SJSA1 (cell line): ENCODE measurements at regions not wholly inside any gene's neighbourhood (a gene's known extent, or its start where the extent isn't known, plus 50 kb on each side); places are given as distances from the start of the nearest gene placed in this dataset.

Source experiments
- DNase-seq, 2 experiments: peaks; one replicate each; pipeline ENCODE4 v3.0.0-alpha.2; 2015 to 2020; ENCODE audit warnings: low spot score in 2 of 2, low read depth in 1 of 2
- H3K27ac ChIP-seq: fragments of 250-450 bp; sonication (Bioruptor Pico); 2 replicates; pipeline ENCODE4 v1.5.1; 2020; ENCODE audit warnings: mild to moderate bottlenecking, moderate library complexity
- H3K27me3 ChIP-seq: fragments of 250-450 bp; sonication (Bioruptor Pico); replicated peaks from 2 replicates; pipeline ENCODE4 v1.5.1; 2020; ENCODE audit warnings: mild to moderate bottlenecking, moderate library complexity
- H3K36me3 ChIP-seq: fragments of 250-450 bp; sonication (Bioruptor Pico); 2 replicates; pipeline ENCODE4 v1.5.1; 2020; ENCODE audit warnings: mild to moderate bottlenecking
- H3K4me1 ChIP-seq: fragments of 250-450 bp; sonication (Bioruptor Pico); replicated peaks from 2 replicates; pipeline ENCODE4 v1.6.1; 2021; ENCODE audit warnings: mild to moderate bottlenecking
- H3K4me3 ChIP-seq: fragments of 250-450 bp; sonication (Bioruptor Pico); 2 replicates; pipeline ENCODE4 v1.5.1; 2020; ENCODE audit warnings: mild to moderate bottlenecking
- H3K9me3 ChIP-seq: fragments of 250-450 bp; sonication (Bioruptor Pico); replicated peaks from 2 replicates; pipeline ENCODE4 v1.5.1; 2020; ENCODE audit warnings: mild to moderate bottlenecking

DNA sequence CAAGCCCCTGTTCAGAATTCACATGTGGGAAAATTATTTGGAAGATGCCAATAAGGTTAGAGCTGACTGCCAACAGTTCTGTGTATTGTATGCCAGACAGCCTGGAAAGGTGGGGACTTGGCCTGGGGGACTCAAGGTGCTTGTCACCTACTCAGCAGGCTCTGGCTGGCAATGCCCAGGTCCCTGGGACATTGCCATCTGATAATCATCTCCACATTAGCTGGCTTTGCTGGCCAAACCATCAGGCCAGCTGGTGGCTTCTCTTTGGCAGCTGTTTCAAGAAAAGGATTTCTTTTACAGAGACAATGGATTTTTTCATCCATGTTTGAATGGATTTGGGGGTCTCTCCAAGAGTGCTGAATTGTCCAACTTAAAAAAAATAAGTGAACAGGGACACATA, 165.2 kb downstream of the BRMS1L start:
- Histone ChIP-seq H3K9me3 (no peaks in the 10 kb centered on the region), H3K4me3 (no peak overlapping the region), H3K27me3 (no peaks in the 10 kb centered on the region), H3K36me3 (no peaks in the 10 kb centered on the region), H3K4me1 (peaks cover under 1% of the 10 kb centered on the region), H3K27ac (no peak overlapping the region)
- no peak for DNase-seq

DNA sequence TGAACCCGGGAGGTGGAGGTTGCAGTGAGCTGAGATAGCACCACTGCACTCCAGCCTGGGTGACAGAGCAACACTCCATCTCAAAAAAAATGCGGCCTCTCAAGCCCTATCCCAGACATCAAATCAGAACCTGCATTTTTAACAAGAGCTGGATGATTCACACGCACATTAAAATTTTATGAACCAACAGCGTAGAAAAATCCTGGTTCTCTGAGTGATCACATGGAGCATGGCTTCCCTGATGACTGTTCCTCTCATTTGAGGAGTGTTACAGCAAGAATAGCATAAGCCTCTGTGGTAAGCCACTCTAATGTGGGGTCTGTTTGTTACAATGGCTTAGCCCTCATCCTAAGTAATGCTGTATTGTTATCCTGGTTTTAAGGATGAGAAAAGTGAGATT, 163.6 kb downstream of the BRMS1L start:
- Histone ChIP-seq H3K36me3 (no peaks in the 10 kb centered on the region), H3K27ac (no peak overlapping the region), H3K4me3 (no peak overlapping the region), H3K27me3 (no peaks in the 10 kb centered on the region), H3K4me1 (peaks cover 10% of the 10 kb centered on the region), H3K9me3 (no peaks in the 10 kb centered on the region)
- DNase-seq: no peak

DNA sequence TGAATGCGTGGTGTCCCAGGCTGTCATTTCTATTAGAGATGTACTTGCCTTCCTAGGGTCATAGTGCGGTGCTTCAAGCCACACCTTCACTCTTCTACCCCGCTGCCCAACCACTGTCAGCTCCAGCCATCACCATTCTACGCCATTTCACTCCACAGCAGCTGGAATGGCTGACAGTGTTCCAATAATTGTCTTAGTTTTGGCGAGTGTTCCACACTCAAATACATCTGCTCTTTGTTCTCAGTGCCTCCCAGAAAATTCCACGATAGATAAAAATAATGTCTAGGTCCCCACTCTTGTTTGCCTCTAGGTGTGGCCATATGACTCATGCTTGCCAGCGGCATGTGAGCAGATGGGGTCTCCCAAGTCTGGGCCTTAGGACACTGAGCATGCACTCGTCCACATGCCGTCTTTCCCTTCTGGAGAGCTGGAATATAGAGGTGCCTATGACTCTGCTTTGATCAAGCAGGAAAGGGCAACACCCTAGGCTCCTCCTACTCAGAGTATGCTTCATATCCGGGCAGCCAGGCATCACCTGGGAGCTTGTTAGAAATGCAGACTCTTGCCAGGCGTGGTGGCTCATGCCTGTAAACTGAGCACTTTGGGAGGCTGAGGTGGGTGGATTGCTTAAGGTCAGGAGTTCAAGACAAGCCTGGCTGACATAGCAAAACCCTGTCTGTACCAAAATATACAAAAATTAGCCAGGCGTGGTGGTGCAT, 163.0 kb downstream of the BRMS1L start:
- no peaks in the 10 kb centered on the region for H3K36me3 ChIP-seq
- DNase-seq: no peak
- H3K4me1 ChIP-seq: peaks cover 10% of the 10 kb centered on the region
- H3K9me3 ChIP-seq: no peaks in the 10 kb centered on the region
- H3K27ac ChIP-seq: no peak overlapping the region
- no peak overlapping the region for H3K4me3 ChIP-seq
- no peaks in the 10 kb centered on the region for H3K27me3 ChIP-seq

DNA sequence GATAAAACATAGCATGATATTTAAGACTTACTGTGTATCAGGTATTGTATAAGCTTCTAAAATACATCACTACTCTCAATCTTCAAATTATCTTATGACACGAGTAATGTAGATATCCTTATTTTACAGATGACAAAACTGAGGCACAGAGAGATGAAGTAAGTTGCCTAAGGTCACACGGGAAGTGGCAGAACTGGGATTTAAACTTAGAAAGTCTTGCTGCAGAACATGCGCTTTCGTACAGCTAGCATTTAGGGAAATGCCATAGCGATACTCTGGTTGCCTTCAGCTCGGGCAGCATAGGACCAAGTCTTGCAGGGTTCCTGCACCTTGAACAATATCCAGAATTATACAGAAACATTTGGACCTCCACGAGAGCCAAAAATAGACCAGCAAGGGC, 162.4 kb downstream of the BRMS1L start:
- H3K27me3 ChIP-seq: no peaks in the 10 kb centered on the region
- no peak overlapping the region for H3K4me3 ChIP-seq
- no peaks in the 10 kb centered on the region for H3K36me3 ChIP-seq
- no peaks in the 10 kb centered on the region for H3K9me3 ChIP-seq
- peaks cover 10% of the 10 kb centered on the region for H3K4me1 ChIP-seq
- H3K27ac ChIP-seq: no peak overlapping the region
- DNase-seq: no peak

DNA sequence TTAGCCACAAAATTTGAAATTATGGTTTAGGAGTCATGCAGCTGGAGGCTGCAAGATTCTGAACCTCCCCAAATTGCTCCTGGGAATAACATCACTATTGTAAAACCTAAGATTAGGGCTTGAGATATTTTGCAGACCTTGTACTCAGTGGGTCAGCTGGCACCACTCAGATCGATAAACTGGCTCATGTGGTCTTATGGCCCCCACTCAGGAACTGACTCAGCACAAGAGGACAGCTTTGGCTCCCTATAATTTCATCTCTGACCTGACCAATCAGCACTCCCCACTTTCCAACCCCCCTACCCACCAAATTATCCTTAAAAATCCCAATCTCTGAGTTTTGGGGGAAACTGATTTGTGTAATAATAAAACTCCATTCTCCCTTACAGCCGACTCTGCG, 161.6 kb downstream of the BRMS1L start:
- no peak overlapping the region for H3K27ac ChIP-seq
- DNase-seq: no peak

DNA sequence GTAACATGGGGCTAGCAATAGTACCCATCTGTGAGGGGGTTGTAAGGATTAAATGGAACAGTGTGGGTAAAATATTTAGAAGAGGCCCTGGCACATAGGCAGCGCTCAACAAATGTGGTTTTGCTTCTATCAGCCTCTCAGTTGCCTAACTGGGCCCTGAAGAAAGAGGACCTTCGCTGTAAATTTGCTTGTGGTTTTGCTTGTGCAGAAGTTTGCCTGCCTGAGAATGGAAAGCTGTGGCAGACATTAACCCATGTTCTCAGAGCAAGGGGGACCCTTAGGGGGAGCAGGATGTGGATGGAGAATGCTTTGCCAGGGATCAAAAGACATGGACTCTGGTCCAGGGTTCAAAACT, 160.1 kb downstream of the BRMS1L start:
- H3K4me1 ChIP-seq: peaks cover 10% of the 10 kb centered on the region
- H3K36me3 ChIP-seq: no peaks in the 10 kb centered on the region
- peak in 1 of 2 experiments; percentile 5 for DNase-seq

More for the DNA sequence above, 161.6 kb downstream of the BRMS1L start:
- Histone ChIP-seq H3K27me3 (no peaks in the 10 kb centered on the region), H3K4me3 (no peak overlapping the region), H3K4me1 (peaks cover 10% of the 10 kb centered on the region), H3K9me3 (no peaks in the 10 kb centered on the region), H3K36me3 (no peaks in the 10 kb centered on the region)

DNA sequence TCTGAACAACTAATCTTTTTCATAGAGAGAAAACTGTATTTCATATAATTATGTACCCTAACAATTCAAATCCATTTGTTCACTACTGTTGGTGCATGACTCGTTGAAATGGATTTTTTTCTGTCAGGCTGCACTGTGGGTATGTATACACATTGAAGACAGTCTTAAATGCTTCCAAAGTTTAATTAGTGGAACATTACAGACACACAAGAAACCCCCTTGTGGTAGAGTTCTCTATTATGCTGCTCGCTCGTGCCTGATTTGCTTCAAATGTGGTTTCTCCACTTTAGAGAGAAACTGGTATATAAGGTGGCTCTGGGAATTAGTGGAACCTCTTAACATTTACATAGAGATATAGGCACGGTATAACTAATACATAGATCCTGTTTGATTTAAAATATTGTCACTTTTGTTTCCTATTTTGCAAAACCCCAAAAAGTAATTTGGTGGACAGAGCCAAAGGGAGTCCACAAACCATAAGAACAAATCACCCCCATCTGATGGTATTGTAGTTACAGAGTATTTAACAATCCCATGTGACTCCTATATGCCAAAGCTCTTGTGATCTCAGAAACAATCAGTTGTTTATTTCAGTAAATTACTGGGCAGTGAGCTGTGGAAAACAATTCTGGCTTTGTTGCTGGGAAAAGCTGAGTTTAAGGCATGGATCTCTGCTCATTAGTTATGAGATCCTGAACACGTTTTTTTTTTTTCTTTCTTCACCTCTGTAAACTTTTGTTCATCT, 159.5 kb downstream of the BRMS1L start:
- H3K9me3 ChIP-seq: no peaks in the 10 kb centered on the region
- no peak overlapping the region for H3K4me3 ChIP-seq
- peak in 1 of 2 experiments; percentile 11 for DNase-seq

More for the DNA sequence above, 160.1 kb downstream of the BRMS1L start:
- H3K9me3 ChIP-seq: no peaks in the 10 kb centered on the region
- H3K27ac ChIP-seq: no peak overlapping the region
- no peaks in the 10 kb centered on the region for H3K27me3 ChIP-seq
- H3K4me3 ChIP-seq: no peak overlapping the region

DNA sequence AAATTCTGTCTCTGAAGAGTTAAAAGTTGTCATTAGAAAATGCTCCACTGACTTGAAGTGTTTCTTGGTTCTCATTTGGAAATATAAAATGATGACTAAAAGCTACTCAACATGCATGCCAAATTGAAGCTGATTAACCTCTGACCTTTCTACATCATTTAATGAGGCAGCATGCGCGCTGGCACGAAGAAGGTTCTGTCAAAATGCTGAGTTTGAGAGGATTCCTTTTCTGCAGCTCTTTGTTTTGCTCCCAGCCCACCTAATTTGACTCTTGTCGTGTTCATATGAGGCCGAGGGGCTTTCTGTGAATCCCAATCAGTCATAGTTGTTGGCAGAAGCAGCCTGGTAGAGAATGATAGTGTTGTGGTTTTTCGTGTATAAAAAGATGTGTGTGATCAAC, 153.4 kb downstream of the BRMS1L start:
- Histone ChIP-seq H3K36me3 (no peaks in the 10 kb centered on the region), H3K4me3 (no peak overlapping the region), H3K27ac (no peak overlapping the region), H3K4me1 (no peaks in the 10 kb centered on the region), H3K9me3 (no peaks in the 10 kb centered on the region), H3K27me3 (no peaks in the 10 kb centered on the region)
- no peak for DNase-seq

More for the DNA sequence above, 159.5 kb downstream of the BRMS1L start:
- H3K36me3 ChIP-seq: no peaks in the 10 kb centered on the region
- no peaks in the 10 kb centered on the region for H3K27me3 ChIP-seq
- peaks cover 10% of the 10 kb centered on the region for H3K4me1 ChIP-seq
- no peak overlapping the region for H3K27ac ChIP-seq

DNA sequence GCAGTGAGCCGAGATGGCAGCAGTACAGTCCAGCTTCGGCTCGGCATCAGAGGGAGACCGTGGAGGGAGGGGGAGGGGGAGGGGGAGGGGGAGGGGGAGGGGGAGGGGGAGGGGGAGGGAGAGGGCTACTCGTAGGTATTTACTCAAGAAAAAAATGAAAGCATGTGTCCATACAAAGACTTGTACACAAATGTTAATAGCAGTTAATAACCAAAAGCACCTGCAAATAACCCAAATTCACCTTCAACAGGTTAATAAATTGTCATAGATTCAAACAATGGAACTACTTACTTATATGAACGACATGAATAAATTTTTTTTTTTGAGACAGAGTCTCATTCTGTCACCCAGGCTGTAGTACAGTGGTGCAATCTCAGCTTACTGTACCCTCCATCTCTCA, 152.4 kb downstream of the BRMS1L start:
- H3K27me3 ChIP-seq: no peaks in the 10 kb centered on the region
- no peaks in the 10 kb centered on the region for H3K4me1 ChIP-seq
- no peak for DNase-seq
- H3K36me3 ChIP-seq: no peaks in the 10 kb centered on the region
- H3K9me3 ChIP-seq: no peaks in the 10 kb centered on the region
- no peak overlapping the region for H3K27ac ChIP-seq
- no peak overlapping the region for H3K4me3 ChIP-seq

DNA sequence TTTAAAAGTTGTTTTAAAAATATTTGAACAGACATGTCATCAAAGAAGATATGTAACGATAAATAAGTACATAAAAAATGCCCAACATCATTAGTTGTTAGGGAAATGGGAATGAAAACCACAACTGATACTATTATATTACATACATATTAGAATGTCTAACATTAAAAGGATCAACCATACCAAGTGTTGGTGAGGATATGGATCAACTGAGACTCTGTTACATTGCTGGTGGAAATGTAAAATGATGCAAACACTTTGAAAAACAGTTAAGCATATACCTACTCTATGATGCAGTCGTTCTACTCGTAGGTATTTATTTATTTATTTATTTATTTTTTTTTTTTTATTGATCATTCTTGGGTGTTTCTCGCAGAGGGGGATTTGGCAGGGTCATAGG, 149.7 kb downstream of the BRMS1L start:
- Histone ChIP-seq H3K9me3 (no peaks in the 10 kb centered on the region), H3K36me3 (no peaks in the 10 kb centered on the region), H3K27me3 (no peaks in the 10 kb centered on the region), H3K4me1 (no peaks in the 10 kb centered on the region), H3K4me3 (no peak overlapping the region), H3K27ac (no peak overlapping the region)
- DNase-seq: no peak

DNA sequence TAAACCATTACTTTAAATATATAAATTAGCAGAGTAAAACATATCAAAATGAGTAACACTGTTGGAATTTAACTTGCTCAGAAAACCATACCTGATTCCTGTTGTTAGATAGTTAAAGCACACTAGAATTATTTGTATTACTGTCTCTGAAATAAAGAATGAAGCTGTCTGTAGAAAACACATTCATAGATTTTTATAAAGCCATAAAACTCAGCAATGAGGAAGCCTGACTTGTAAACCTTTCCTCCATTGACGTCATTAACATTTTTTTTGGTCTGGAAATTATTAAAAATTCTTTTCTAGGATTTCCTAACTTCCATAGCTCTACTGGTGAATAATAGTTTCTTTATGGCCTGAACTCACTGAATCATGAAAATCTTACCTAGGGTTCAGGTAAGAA, 147.6 kb downstream of the BRMS1L start:
- no peaks in the 10 kb centered on the region for H3K9me3 ChIP-seq
- H3K36me3 ChIP-seq: no peaks in the 10 kb centered on the region
- no peaks in the 10 kb centered on the region for H3K4me1 ChIP-seq
- H3K27ac ChIP-seq: no peak overlapping the region
- H3K27me3 ChIP-seq: no peaks in the 10 kb centered on the region
- H3K4me3 ChIP-seq: no peak overlapping the region
- no peak for DNase-seq

DNA sequence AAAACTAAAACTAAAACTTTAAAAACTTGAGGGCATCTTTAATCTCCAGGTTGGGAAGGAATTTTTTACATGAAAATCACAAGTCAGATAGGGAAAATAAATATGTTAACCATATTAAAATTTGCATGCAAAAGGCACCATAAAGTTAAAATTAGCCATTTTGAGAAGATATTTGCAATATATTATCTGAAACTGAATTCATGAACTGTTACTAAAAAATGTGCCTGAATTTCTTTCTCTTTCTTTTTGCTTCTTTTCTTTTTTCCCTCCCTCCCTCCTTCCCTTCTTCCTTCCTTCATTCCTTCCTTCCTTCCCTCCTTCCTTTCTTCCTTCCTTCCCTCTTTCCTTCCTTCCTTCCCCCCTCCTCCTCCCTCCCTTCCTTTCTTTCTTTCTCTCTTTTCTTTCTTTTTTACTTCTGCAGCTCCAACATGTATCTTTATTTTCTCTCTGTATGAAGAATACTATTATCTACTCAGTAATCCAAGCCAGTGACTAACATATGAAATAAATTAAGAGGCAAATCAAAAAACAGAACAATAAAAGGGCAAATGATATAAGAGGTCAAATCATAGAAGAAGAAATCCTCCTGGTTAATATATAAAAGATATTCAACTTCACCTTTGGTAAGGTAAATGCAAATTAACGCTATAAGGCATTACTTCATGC, 146.0 kb downstream of the BRMS1L start:
- no peak overlapping the region for H3K4me3 ChIP-seq
- no peaks in the 10 kb centered on the region for H3K27me3 ChIP-seq
- DNase-seq: no peak
- no peaks in the 10 kb centered on the region for H3K9me3 ChIP-seq
- H3K36me3 ChIP-seq: no peaks in the 10 kb centered on the region
- no peak overlapping the region for H3K27ac ChIP-seq
- H3K4me1 ChIP-seq: no peaks in the 10 kb centered on the region

DNA sequence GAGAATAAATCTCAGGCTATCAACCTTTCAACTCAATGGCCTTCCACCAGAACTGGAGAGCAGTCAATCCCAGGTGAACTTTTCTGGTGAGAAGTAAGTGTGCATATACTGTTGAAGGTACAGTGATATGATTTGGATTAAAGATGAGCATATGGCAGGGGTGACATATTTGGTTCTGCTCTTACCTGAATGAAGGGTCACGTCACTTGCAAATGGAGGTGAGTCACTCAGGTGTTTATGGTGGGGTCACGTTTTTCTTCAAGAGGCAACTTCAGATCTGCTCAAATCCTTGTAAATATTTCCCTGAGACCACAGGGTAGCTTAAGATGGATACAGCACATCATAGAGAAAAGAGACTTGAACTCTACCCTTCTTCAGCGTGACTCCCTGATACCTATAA, 143.2 kb downstream of the BRMS1L start:
- H3K9me3 ChIP-seq: no peaks in the 10 kb centered on the region

DNA sequence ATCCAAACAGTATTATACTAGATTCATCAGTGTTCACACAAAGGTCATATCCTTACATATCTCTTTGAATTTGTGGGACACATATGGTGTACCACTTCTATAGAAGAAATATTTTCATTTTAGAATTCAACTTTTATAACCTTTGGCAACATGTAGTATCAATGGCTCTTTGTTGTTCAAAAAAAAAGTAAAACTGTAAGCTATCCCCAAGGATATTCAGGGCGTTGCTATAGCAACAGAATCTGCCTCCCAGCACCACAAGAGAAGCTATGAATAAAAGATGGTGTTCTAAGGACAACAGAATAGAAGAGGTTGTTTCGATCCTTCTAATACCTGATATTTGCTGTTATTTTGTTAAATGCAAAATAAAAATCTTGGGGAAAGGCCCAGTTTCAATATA, 139.3 kb downstream of the BRMS1L start:
- no peaks in the 10 kb centered on the region for H3K4me1 ChIP-seq
- no peak overlapping the region for H3K4me3 ChIP-seq
- H3K27ac ChIP-seq: no peak overlapping the region
- no peak for DNase-seq
- no peaks in the 10 kb centered on the region for H3K36me3 ChIP-seq
- no peaks in the 10 kb centered on the region for H3K27me3 ChIP-seq
- H3K9me3 ChIP-seq: no peaks in the 10 kb centered on the region

More for the DNA sequence above, 143.2 kb downstream of the BRMS1L start:
- no peaks in the 10 kb centered on the region for H3K27me3 ChIP-seq
- no peak overlapping the region for H3K4me3 ChIP-seq
- no peaks in the 10 kb centered on the region for H3K36me3 ChIP-seq
- no peak overlapping the region for H3K27ac ChIP-seq
- H3K4me1 ChIP-seq: no peaks in the 10 kb centered on the region
- DNase-seq: no peak
